HG03442 (cell line): ENCODE measurements at regions not wholly inside any gene's neighbourhood (a gene's known extent, or its start where the extent isn't known, plus 50 kb on each side); places are given as distances from the start of the nearest gene placed in this dataset.

Source experiments
- ATAC-seq: cut with Tn5 transposase; IDR thresholded peaks from one replicate; pipeline ENCODE4 v1.9.1; 2021; ENCODE audit warnings: mild to moderate bottlenecking, moderate library complexity; ENCODE audit not compliant: unreplicated experiment

- no peak for ATAC-seq
Measured at GRCh38 chr4:67236788-67237187, 308.5 kb downstream of the CENPC start.

DNA sequence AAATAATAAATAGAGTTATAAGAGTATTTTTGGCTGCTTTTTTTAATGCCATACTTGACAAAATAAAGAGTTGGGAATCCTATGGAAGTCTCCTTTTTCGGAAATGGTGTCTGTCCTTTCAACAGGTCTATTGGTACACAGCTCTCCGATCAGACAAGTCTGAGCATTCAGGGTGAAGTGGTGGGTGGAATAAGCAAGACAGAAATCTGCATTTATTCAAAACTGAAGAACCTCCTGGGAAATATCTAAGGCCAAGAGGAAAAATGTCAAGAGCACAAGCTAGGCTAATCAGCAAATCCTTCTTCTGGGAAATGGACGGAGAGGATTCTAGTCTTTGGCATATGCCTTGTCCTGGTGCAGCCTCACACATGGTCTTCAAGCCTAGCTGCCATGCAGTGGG, 309.0 kb downstream of the CENPC start:
- ATAC-seq: no peak

DNA sequence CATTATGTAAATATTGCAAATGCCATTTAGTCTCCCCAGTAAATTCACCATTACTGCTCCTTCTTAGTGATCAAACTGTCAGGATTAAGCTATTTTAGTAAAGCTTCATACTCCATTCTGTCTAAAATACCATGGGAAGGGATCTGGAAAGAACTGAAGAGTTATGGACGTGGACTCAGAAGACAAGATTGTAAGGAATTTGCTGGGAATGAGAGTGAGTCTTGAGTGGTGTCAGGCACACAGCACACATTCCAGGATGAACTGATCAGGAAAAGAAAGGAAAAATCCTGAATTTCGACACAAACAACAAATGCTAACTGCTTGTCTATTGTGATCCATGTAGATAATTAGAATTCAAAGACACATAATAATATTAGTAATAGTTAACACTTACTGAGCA, 311.0 kb downstream of the CENPC start:
- ATAC-seq: no peak

DNA sequence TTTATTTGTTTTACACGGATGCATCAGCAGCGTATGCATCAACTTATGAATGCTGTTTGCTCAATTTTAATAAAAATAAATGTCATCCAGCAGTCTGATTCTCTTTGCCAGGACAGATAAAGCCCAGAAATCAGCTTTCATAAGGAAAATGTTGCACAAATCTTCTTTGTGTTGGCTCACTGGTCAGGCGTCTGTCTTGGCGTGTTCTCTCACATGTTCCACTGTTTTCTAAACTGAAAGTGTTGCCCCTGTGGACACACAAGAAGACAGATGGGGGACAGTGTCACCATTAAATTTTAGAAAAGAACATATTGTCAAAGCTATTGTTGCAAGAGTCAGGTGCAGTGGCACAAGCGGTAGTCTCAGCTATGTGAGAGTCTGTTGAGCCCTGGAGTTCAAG, 316.2 kb downstream of the CENPC start:
- no peak for ATAC-seq

- no peak for ATAC-seq
Measured at GRCh38 chr4:67220861-67221260, 324.4 kb downstream of the CENPC start.

DNA sequence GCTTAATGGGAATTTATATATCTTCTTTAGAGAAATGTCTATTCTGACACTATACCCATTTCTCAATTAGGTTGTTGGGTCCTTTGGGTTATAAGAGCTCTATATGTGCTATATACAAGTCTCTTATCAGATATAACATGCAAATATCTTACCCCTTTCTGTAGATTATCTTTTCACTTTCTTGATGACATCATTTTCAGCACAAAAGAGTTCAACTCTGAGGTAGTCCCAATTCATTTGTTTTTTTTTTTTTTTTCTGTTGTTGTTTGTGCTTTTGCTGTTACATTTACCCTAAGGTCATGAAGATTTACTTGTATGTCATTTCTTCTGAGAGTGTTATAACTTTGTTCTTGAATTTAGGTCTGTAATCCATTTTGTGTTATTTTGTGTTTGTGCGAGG, 326.4 kb downstream of the CENPC start:
- ATAC-seq: no peak

- ATAC-seq: no peak
Measured at GRCh38 chr4:67207941-67208441, 337.3 kb downstream of the CENPC start.

DNA sequence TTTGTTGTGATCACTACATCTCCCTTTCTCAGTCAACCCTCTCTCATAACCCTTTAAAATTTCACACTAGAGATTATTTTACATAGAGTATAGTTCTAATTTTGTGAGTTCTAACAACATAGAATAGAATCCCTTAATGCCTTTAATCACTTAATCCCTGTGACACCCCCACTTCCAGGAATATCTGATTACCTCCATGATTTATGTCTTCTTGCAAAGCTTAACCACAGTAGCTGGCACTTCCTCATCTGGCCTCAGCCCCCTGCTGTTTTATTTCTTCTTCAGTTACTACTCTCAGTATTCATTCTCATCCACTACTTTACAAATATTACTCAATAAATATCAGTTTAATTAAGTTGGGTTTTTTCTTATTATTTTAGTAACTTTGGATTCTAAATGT, 340.9 kb downstream of the CENPC start:
- ATAC-seq: no peak

DNA sequence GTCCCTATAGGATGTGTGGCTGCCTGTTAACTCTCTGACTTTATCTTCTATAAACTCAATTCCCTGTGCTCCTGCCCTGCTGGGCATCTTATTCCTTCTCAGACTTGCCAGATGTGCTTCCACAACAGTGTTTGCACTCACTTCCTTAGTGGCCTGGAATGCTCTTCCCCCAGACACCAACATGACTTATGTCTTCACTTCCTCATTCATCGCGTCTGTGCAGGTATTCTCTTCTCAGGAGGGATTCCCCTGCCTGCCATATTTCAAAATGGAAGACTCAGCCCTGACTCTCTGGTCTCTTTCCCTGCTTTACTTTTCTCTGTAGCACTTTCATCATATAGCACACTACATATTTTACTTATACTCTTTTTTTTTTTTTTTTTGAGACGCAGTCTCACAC, 344.0 kb downstream of the CENPC start:
- ATAC-seq: no peak

- peak; percentile 79 for ATAC-seq
Measured at GRCh38 chr4:67198727-67199126, 346.6 kb downstream of the CENPC start.

DNA sequence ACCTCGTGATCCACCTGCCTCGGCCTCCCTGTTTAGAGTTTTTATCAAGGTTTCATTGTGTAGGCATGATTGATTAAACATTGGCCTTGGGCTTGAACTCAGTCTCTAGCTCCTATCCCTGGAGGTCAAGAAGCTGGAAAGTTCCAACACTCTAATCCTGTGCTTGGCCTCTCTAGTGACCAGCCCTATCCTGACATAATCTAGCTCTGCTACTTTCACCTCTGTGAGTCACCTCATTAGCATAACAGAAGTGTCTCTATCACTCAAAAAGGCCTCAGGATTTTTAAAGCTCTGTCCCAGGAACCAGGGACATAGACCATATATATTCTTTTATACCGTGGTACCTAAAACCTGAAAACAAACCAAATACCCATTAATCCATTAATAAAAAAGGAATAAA, 377.5 kb downstream of the CENPC start:
- ATAC-seq: no peak

GRCh38 chr4:67162690-67163089, 382.6 kb downstream of the CENPC start:
- no peak for ATAC-seq

DNA sequence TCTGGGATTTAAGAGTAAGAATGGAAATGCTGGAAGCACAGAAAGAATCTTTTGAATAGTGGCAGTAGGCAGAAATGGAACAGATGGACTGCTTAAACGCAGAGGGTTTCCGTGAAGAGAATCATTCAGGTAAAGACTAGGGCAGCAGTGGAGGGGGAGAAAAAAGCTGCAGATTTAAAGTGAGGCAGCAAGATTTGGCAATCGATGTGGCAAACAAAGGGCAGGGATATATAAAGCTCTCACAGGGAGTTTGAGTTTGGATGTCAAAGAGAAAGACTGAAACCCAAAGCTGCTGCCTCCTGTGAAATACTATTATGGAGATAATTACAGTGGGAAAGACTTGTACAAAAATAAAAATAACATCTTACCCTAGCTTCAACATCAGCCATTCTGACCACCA, 384.0 kb downstream of the CENPC start:
- no peak for ATAC-seq

- no peak for ATAC-seq
Measured at GRCh38 chr4:67160394-67160793, 384.9 kb downstream of the CENPC start.

GRCh38 chr4:67158666-67159065, 386.6 kb downstream of the CENPC start:
- ATAC-seq: no peak

- no peak for ATAC-seq
Measured at GRCh38 chr4:67152976-67153375, 392.3 kb downstream of the CENPC start.

DNA sequence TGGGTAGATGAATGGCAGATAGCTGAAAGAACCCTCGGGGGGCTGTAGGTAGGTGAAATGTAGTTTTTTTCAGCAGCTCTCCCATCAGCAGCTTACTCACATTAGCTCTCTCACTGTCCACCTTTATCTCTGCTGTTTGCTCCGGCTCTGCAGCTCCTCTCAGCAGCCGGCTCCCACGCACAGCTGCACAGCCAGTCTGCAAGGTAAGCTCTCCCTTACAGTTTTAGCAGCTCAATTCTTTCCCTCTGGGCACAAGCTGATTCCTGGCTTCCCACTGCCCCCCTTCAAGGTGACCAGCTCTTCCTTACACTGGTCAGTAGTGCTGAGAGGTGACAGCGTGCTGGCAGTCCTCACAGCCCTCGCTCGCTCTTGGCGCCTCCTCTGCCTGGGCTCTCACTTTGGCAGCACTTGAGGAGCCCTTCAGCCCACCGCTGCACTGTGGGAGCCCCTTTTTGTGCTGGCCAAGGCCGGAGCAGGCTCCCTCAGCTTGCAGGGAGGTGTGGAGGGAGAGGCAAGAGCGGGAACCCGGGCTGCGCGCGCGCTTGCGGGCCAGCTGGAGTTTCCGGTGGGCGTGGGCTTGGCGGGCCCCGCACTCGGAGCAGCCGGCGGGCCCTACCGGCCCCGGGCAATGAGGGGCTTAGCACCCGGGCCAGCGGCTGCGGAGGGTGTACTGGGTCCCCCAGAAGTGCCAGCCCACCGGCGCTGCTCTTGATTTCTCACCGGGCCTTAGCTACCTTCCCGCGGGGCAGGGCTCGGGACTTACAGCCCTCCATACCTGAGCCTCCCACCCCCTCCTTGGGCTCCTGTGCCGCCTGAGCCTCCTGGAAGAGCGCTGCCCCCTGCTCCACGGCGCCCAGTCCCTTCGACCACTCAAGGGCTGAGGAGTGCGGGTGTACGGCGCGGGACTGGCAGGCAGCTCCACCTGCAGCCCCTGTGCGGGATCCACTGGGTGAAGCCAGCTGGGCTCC, 393.6 kb downstream of the CENPC start:
- ATAC-seq: no peak

GRCh38 chr4:67141586-67141985, 403.7 kb downstream of the CENPC start:
- ATAC-seq: no peak

DNA sequence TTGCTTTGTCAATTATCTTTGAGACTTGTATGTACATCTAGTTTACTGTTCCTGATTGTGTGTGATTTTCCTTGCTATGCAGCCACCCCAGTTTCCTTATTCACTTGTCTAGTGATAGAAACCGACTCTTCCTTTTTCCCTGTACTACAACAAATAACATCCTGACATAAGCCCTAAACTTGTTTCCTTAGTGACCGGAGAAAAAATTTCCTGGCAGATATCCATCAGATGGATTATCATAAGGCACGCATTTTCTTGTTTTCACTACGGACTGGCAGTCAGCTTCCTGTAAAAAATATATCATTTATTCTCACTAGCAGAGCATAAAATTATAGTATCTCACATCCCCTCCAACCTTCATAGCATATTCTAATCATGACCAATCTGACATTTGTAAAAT, 410.7 kb downstream of the CENPC start:
- no peak for ATAC-seq

DNA sequence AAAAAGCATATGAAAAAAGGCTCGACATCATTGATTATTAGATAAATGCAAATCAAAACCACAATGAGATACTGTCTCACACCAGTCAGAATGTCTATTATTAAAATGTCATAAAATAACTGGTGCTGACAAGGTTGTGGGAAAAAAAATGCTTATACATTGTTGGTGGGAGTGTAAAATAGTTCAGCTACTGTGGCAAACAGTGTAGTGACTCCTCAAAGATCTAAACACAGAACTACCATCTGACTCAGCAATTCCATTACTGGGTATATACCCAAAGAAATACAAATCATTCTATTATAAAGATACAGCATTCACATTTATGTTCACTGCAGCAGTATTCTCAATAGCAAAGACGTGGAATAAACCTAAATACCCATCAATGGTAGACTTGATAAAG, 412.1 kb downstream of the CENPC start:
- no peak for ATAC-seq

- ATAC-seq: peak; percentile 99
Measured at GRCh38 chr4:67131224-67131623, 414.1 kb downstream of the CENPC start.

DNA sequence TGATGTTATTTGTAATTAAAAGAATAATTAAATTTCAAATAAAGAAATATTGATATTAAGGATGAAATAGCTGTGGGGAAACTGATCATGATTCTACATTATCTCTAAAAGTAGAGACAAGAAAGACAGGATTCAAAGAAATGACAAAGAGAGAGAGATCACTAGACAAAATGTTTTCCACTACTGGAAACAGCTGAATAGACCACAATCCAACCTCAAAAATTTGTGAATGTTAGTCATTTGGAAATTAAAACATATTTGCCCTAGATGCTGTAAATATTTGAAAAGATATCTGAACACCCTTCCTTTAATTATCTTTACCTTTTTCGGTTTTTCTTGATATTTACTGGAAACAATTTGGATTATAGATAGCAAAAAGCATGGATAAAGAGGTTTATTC, 414.9 kb downstream of the CENPC start:
- ATAC-seq: no peak

DNA sequence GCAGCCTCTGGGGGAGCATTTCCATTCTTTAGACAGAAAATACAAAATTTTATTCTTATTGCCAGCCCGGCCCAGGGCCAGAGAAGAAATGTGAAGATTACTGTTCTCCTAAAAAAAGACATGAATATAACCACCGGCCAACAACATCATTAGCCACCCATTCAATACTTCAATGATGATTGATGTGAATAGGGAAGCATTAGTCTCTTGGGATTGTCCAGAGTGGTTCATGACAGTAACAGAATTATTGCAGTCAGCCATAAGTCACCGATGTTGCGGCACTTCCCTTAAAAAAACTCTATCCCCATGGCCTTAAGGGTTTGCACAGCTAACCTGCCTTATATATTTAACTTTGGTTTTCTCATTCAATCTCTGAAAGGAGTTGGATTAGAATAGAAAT, 418.7 kb downstream of the CENPC start:
- no peak for ATAC-seq
